A673 (cell line): ENCODE measurements at regions not wholly inside any gene's neighbourhood (a gene's known extent, or its start where the extent isn't known, plus 50 kb on each side); places are given as distances from the start of the nearest gene placed in this dataset.

ENCODE experiments used
- BruUV-seq: library from RNA; stranded (reverse); fragments of 400-500 nt; replicated peaks from 2 replicates; lab custom pipeline; 2021; lab: Mats Ljungman, UMichigan
- CTCF ChIA-PET: fragments of 300-600 bp; sonication (Branson Sonifier 250); formaldehyde crosslinking; loops from one replicate; lab custom pipeline; 2022; ENCODE audit warnings: antibody characterized with exemption; lab: Charles Lee
- POLR2A ChIA-PET: fragments of 300-600 bp; sonication (Branson Sonifier 250); formaldehyde crosslinking; loops from one replicate; lab custom pipeline; 2022; ENCODE audit warnings: antibody characterized with exemption; ENCODE audit not compliant: low non-redundant PET; lab: Charles Lee
- DNase-seq: peaks from one replicate; pipeline ENCODE4 v3.0.0-alpha.2; 2015; ENCODE audit warnings: low spot score
- H3K27ac ChIP-seq: fragments of 200-600 bp; sonication (generic); 2 replicates; pipeline ENCODE4 v1.5.1; 2016; ENCODE audit warnings: mixed run types, low read depth, mild to moderate bottlenecking, mixed read lengths, antibody characterized with exemption, low read length; ENCODE audit not compliant: poor library complexity, severe bottlenecking
- H3K27me3 ChIP-seq: fragments of 200-600 bp; sonication (generic); replicated peaks from 2 replicates; pipeline ENCODE4 v1.6.1; 2017; ENCODE audit warnings: mixed run types, low read depth, mild to moderate bottlenecking, mixed read lengths, antibody characterized with exemption, low read length; ENCODE audit not compliant: insufficient read depth, poor library complexity
- H3K36me3 ChIP-seq: fragments of 200-600 bp; sonication (generic); 2 replicates; pipeline ENCODE4 v1.6.1; 2016; ENCODE audit warnings: mixed run types, mild to moderate bottlenecking, mixed read lengths, antibody characterized with exemption, low read length; ENCODE audit not compliant: insufficient read depth, poor library complexity, severe bottlenecking
- H3K4me1 ChIP-seq: fragments of 200-600 bp; sonication (generic); 2 replicates; pipeline ENCODE4 v1.6.1; 2017; ENCODE audit warnings: mixed run types, mild to moderate bottlenecking, mixed read lengths, antibody characterized with exemption, low read length; ENCODE audit not compliant: insufficient read depth, poor library complexity, severe bottlenecking
- H3K4me3 ChIP-seq: fragments of 200-600 bp; sonication (generic); 2 replicates; pipeline ENCODE4 v1.5.1; 2016; ENCODE audit warnings: low read depth, mixed run types, mild to moderate bottlenecking, mixed read lengths, low read length; ENCODE audit not compliant: poor library complexity, severe bottlenecking
- H3K9me3 ChIP-seq: fragments of 200-600 bp; sonication (generic); 2 replicates; pipeline ENCODE4 v1.6.1; 2016; ENCODE audit warnings: mixed run types, low read depth, mild to moderate bottlenecking, mixed read lengths, antibody characterized with exemption, low read length; ENCODE audit not compliant: poor library complexity, severe bottlenecking
- EZH2 ChIP-seq: fragments of 200-600 bp; sonication (generic); IDR thresholded peaks from 2 replicates; pipeline ENCODE4 v1.6.1; 2017; ENCODE audit warnings: borderline replicate concordance, low read depth, mild to moderate bottlenecking, mixed read lengths, antibody characterized with exemption, low read length; ENCODE audit not compliant: poor library complexity, severe bottlenecking
- intact Hi-C: fragments of 100-400 bp; cut with micrococcal nuclease; formaldehyde crosslinking; loops from one replicate; pipeline ENCODE4 v1.10.0; 2022; ENCODE audit not compliant: unreplicated experiment
- TF ChIP-seq, protein P1 (sequence below): fragments of 300-800, 200-600 bp; sonication (generic); conservative IDR thresholded peaks from 2 replicates; pipeline ENCODE4 v1.5.1; 2017; ENCODE audit warnings: low read depth, mild to moderate bottlenecking, antibody characterized with exemption, low read length, moderate library complexity, mixed read lengths

DNA sequence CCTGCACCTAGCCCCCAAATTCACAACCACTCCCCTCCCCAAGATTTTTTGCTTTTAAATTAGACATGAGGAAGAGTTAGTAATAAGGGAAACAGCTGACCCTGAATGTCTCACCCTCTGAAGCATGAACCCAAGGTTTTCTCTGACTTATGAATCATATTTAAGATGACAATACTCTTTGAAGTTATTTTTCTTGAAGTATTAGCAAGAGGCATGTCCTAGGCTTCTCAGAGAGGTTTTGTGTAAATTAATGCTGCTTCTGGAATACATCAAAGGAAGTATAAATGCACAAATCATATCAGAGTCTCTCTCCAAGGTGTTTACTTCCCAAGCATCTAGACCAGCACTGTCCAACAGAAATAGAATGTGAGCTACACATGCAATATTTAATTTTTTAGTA, 408.1 kb upstream of the MARCKS start:
- no peak overlapping the region for H3K27ac ChIP-seq
- ChIA-PET CTCF (no interaction called here), POLR2A (no interaction called here)
- H3K4me3 ChIP-seq, result no peak overlapping the region
- H3K9me3 ChIP-seq, result no peaks in the 10 kb centered on the region
- no peak for DNase-seq
- H3K27me3 ChIP-seq, result no peaks in the 10 kb centered on the region
- no peaks in the 10 kb centered on the region for H3K4me1 ChIP-seq
- TF ChIP-seq, protein P1, sequence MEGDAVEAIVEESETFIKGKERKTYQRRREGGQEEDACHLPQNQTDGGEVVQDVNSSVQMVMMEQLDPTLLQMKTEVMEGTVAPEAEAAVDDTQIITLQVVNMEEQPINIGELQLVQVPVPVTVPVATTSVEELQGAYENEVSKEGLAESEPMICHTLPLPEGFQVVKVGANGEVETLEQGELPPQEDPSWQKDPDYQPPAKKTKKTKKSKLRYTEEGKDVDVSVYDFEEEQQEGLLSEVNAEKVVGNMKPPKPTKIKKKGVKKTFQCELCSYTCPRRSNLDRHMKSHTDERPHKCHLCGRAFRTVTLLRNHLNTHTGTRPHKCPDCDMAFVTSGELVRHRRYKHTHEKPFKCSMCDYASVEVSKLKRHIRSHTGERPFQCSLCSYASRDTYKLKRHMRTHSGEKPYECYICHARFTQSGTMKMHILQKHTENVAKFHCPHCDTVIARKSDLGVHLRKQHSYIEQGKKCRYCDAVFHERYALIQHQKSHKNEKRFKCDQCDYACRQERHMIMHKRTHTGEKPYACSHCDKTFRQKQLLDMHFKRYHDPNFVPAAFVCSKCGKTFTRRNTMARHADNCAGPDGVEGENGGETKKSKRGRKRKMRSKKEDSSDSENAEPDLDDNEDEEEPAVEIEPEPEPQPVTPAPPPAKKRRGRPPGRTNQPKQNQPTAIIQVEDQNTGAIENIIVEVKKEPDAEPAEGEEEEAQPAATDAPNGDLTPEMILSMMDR, result no peak
- no peak for TF ChIP-seq EZH2
- BruUV-seq, result no TSS peak
- no peaks in the 10 kb centered on the region for H3K36me3 ChIP-seq
- intact Hi-C loops, result no loop called here

DNA sequence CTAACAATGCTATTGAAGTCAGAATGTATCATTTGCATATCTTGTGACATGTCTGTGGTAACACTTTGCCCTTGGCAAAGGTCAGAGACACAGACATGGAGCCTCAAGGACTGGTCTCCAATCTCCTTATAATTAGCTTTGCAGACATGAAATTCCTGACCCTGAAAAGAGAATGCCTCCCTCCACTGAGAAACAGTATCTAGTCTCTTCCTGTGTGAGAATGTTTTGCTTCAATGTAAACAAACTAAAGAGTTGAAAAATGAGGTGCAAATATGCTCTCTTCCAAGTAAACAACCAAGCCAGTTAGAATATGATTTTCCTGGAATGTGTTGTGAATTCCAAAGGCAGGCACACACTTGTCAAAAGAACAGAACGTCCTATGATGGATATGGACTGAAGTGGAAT, 407.1 kb upstream of the MARCKS start:
- Histone ChIP-seq H3K27ac (no peak overlapping the region), H3K36me3 (no peaks in the 10 kb centered on the region), H3K9me3 (no peaks in the 10 kb centered on the region), H3K4me3 (no peak overlapping the region), H3K4me1 (no peaks in the 10 kb centered on the region), H3K27me3 (no peaks in the 10 kb centered on the region)
- CTCF ChIA-PET, result no interaction called here
- no TSS peak for BruUV-seq
- intact Hi-C loops, result no loop called here
- POLR2A ChIA-PET, result no interaction called here
- DNase-seq, result no peak
- TF ChIP-seq EZH2, result no peak
- TF ChIP-seq, protein P1, result no peak

DNA sequence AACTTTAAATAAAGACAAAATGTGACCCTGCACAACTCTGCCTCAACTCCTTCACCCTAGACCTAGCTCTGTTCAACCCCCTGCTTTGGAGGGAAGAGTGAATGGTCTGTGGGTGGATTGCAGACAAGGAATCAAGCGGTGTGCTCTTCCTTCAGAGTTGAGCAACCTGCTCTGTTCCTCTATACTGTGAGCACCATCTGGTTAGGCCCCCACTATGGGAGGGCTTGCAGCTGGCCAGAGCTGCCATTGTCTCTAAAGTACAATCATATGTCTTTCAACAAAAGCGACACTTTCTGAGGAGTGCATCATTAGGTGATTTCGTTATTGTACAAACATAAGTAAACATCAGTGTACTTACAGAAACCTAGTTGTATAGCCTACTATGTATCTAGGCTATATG, 406.1 kb upstream of the MARCKS start:
- DNase-seq, result no peak
- Histone ChIP-seq H3K27me3 (no peaks in the 10 kb centered on the region), H3K36me3 (no peaks in the 10 kb centered on the region), H3K4me3 (no peak overlapping the region), H3K27ac (no peak overlapping the region), H3K4me1 (no peaks in the 10 kb centered on the region), H3K9me3 (no peaks in the 10 kb centered on the region)
- intact Hi-C loops, result no loop called here
- BruUV-seq, result no TSS peak
- ChIA-PET CTCF (no interaction called here), POLR2A (no interaction called here)
- no peak for TF ChIP-seq EZH2
- TF ChIP-seq, protein P1, result no peak
